Right lung (tissue), 2 donors: ENCODE measurements at regions not wholly inside any gene's neighbourhood (a gene's known extent, or its start where the extent isn't known, plus 50 kb on each side); places are given as distances from the start of the nearest gene placed in this dataset.
"Not testable (repeated sequence)": the region's sequence is repeated elsewhere in the genome, so short reads cannot be mapped to it uniquely, and the experiment has no call there.

Experiments used
- DNase-seq, 2 donors: peaks; one replicate each; pipeline ENCODE4 v3.0.0-alpha.2; 2013

- DNase-seq = not testable (repeated sequence)
These were observed 411.2 kb downstream of the RAB38 start for GRCh38 chr11:87764075-87764474.

GRCh38 chr11:87754685-87755084, 420.6 kb downstream of the RAB38 start:
- peak in 1 of 2 donors; percentile 19 for DNase-seq

- DNase-seq = no peak
These were observed 422.1 kb downstream of the RAB38 start for GRCh38 chr11:87753143-87753542.

- DNase-seq = no peak
These were observed 432.2 kb downstream of the RAB38 start for GRCh38 chr11:87743007-87743406.

- DNase-seq = no peak
These were observed 434.3 kb downstream of the RAB38 start for GRCh38 chr11:87740968-87741367.

- no peak for DNase-seq
These were observed 434.8 kb downstream of the RAB38 start for GRCh38 chr11:87740451-87740850.

GRCh38 chr11:87739766-87740165, 435.5 kb downstream of the RAB38 start:
- DNase-seq = no peak

- no peak for DNase-seq
These were observed 436.0 kb downstream of the RAB38 start for GRCh38 chr11:87739261-87739660.

- DNase-seq = no peak
These were observed 438.3 kb downstream of the RAB38 start for GRCh38 chr11:87736928-87737327.

- DNase-seq = no peak
These were observed 448.7 kb downstream of the RAB38 start for GRCh38 chr11:87726506-87726905.

GRCh38 chr11:87724358-87724757, 450.9 kb downstream of the RAB38 start:
- no peak for DNase-seq

- no peak for DNase-seq
These were observed 452.3 kb downstream of the RAB38 start for GRCh38 chr11:87722756-87723565.

- DNase-seq = no peak
These were observed 455.7 kb downstream of the RAB38 start for GRCh38 chr11:87719326-87720073.

GRCh38 chr11:87712802-87713202, 462.4 kb downstream of the RAB38 start:
- DNase-seq = no peak

GRCh38 chr11:87712391-87712790, 462.9 kb downstream of the RAB38 start:
- DNase-seq = no peak

GRCh38 chr11:87703589-87703988, 471.7 kb downstream of the RAB38 start:
- not testable (repeated sequence) for DNase-seq

- DNase-seq = no peak
These were observed 499.2 kb downstream of the RAB38 start for GRCh38 chr11:87675993-87676392.

GRCh38 chr11:87666730-87667129, 508.5 kb downstream of the RAB38 start:
- DNase-seq = no peak

- no peak for DNase-seq
These were observed 513.0 kb downstream of the RAB38 start for GRCh38 chr11:87662287-87662686.

GRCh38 chr11:87660926-87661660, 514.1 kb downstream of the RAB38 start:
- no peak for DNase-seq

GRCh38 chr11:87659807-87660206, 515.4 kb downstream of the RAB38 start:
- DNase-seq = no peak

- no peak for DNase-seq
These were observed 529.6 kb downstream of the RAB38 start for GRCh38 chr11:87645626-87646025.
